Pancreas (tissue), 10 donors: ENCODE measurements at regions not wholly inside any gene's neighbourhood (a gene's known extent, or its start where the extent isn't known, plus 50 kb on each side); places are given as distances from the start of the nearest gene placed in this dataset.
"Not testable (repeated sequence)": the region's sequence is repeated elsewhere in the genome, so short reads cannot be mapped to it uniquely, and the experiment has no call there.

Source experiments
- ATAC-seq, 4 donors: fragments of 200-7000 bp; cut with Tn5 transposase; one replicate each; pipeline versions ENCODE4 v1.8.0 to v1.9.1; 2020; ENCODE audit warnings: mild to moderate bottlenecking in 4 of 4, moderate library complexity in 4 of 4
- DNase-seq, 6 donors: peaks; one replicate each; pipeline ENCODE4 v3.0.0-alpha.2; 2020
- FAIRE-seq: peaks from 2 replicates; lab custom pipeline; 2012; peaks lifted over from hg19 to GRCh38; lab: Jason Lieb, UNC
- H3K27ac ChIP-seq, 4 donors: fragments of 200-600 bp; sonication (generic); 1 replicate in 3 of 4; 2 replicates in 1 of 4; pipeline versions ENCODE4 v1.5.0 to v1.8.0; 2020
- H3K27me3 ChIP-seq, 4 donors: fragments of 200-600 bp; one replicate each; pipeline ENCODE4 v1.8.0; 2021
- H3K36me3 ChIP-seq, 3 donors: fragments of 200-600 bp; sonication (generic) in 1 of 3; one replicate each; pipeline versions ENCODE4 v1.5.0 to v1.8.0; 2020 to 2021
- H3K4me1 ChIP-seq, 3 donors: fragments of 200-600 bp; one replicate each; pipeline ENCODE4 v1.8.0; 2021
- H3K4me3 ChIP-seq, 4 donors: fragments of 200-600 bp; sonication (generic) in 2 of 4; one replicate each; pipeline versions ENCODE4 v1.5.0 to v1.8.0; 2020 to 2021
- H3K9me3 ChIP-seq, 4 donors: fragments of 200-600 bp; one replicate each; pipeline ENCODE4 v1.8.0; 2021
- WGBS, 2 donors: extraction: QIAGEN DNeasy Blood & Tissue Kit; methylation state at CpG; one replicate each; pipeline ENCODE4 v1.1.7; 2013; 5-methylcytosine and 5-hydroxymethylcytosine counted together
- intact Hi-C, 3 donors: fragments of 100-400 bp; cut with DNase I; formaldehyde crosslinking; loops; one replicate each; pipeline versions ENCODE4 v1.11.1 to v1.14.2; 2022
- TF ChIP-seq, protein P1 (sequence below), 4 donors: fragments of 200-600 bp; sonication (generic) in 3 of 4; IDR thresholded peaks; one replicate each; pipeline versions ENCODE4 v1.5.0 to v1.8.0; 2021; ENCODE audit warnings: antibody characterized with exemption in 4 of 4
- donor health status: healthy with polysubstance abuse.
- donor health status: DM: no; HTN: no; CAD: no; lungs with moderate emphysema.
- donor health status: DM: no; HTN: no; CAD: no.
- donor health status: control.
- donor health status: control.
- donor health status: Bipolar disorder and iron deficiency.
- donor health status: DM: yes; HTN: yes; CAD: no.
- donor health status: DM: no; HTN: no; CAD: no.
- donor health status: DM: no; HTN: no; CAD: no.
- donor health status: DM: yes; HTN: yes; CAD: no.

DNA sequence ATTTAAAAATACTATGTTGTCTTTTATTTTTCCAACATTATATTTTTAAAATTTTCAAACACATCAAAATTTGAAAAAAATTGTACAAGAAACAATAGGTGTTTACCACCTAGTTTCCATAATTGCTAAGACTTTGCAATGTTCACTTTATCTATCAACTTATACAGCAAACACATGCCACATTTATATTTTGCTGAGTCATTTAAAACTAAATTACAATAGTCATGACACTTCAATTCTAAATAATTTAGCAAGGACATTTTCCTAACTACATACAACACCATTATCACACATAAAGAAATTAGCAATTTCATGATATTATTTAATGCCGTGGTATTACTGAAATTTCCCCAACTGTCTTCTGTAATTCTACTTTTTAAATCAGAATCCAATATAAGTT is 600.4 kb upstream of the CPXCR1 start:
- no peak for DNase-seq
- no peaks in the 10 kb centered on the region for H3K9me3 ChIP-seq
- no peaks in the 10 kb centered on the region for H3K4me1 ChIP-seq
- no peaks in the 10 kb centered on the region for H3K27me3 ChIP-seq
- no peak overlapping the region for H3K4me3 ChIP-seq
- no peaks in the 10 kb centered on the region for H3K36me3 ChIP-seq
- TF ChIP-seq, protein P1, sequence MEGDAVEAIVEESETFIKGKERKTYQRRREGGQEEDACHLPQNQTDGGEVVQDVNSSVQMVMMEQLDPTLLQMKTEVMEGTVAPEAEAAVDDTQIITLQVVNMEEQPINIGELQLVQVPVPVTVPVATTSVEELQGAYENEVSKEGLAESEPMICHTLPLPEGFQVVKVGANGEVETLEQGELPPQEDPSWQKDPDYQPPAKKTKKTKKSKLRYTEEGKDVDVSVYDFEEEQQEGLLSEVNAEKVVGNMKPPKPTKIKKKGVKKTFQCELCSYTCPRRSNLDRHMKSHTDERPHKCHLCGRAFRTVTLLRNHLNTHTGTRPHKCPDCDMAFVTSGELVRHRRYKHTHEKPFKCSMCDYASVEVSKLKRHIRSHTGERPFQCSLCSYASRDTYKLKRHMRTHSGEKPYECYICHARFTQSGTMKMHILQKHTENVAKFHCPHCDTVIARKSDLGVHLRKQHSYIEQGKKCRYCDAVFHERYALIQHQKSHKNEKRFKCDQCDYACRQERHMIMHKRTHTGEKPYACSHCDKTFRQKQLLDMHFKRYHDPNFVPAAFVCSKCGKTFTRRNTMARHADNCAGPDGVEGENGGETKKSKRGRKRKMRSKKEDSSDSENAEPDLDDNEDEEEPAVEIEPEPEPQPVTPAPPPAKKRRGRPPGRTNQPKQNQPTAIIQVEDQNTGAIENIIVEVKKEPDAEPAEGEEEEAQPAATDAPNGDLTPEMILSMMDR (IDR thresholded peaks at IDR 0.05), result no peak
- WGBS, 2 donors, result 87 to 100% methylated on average over 1 of the region's 1 CpG
- H3K27ac ChIP-seq, result no peak overlapping the region
- no peak for ATAC-seq
- FAIRE-seq, result peak; percentile 39
- intact Hi-C loops, result no loop called here

DNA sequence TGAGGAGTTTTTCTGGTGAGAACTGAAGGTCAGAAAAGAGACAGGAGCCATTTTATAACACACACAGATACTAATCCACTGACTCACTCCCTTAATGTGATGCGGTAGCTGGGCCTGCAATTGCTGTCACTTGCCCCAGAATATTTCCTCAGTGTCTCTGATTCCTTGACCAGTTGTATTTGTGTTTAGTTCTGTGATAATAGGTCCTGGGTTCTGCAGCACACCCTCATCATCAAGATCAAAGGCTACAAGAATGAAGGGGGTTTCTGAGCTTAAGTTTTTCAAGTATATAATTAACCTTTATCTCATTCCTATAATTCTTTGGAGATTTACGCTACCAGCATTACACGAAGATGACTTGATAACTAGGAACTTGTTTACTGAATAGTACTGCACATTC is 576.5 kb upstream of the CPXCR1 start:
- DNase-seq (no peak), FAIRE-seq (no peak), ATAC-seq (no peak)
- WGBS, 2 donors, result 29 to 39% methylated on average over 3 of the region's 3 CpGs
- H3K27ac ChIP-seq, result no peak overlapping the region
- H3K4me1 ChIP-seq, result no peaks in the 10 kb centered on the region
- no peaks in the 10 kb centered on the region for H3K36me3 ChIP-seq
- no peaks in the 10 kb centered on the region for H3K9me3 ChIP-seq
- no peak overlapping the region for H3K4me3 ChIP-seq
- H3K27me3 ChIP-seq, result peaks cover 0 to 4% (median 0%) of the 10 kb centered on the region in 4 donors
- TF ChIP-seq, protein P1 (IDR thresholded peaks at IDR 0.05), result no peak
- intact Hi-C loops, result no loop called here

DNA sequence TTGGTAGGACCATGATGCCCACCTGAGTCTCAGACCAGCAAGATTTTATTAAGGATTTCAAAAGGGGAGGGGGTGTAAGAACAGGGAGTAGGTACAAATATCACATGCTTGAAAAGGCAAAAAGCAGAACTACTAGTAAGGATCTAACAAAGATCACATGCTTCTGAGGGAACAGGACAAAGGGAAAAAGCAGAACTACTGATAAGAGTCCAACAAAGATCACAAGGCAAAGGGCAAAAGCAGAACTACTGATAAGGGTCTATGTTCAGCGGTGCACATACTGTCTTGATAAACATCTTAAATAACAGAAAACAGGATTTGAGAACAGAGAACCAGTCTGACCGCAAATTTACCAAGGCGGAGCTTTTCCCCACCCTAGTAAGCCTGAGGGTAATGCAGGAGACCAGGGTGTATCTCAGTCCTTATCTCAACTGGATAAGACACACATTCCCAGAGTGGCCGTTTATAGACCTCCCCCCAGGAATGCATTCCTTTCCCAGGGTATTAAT is 573.0 kb upstream of the CPXCR1 start:
- ATAC-seq, H3K27me3 ChIP-seq, FAIRE-seq, H3K27ac ChIP-seq, H3K4me1 ChIP-seq, H3K4me3 ChIP-seq, intact Hi-C loops, H3K36me3 ChIP-seq, H3K9me3 ChIP-seq, DNase-seq: not testable (repeated sequence)
- 55 to 75% methylated on average over 4 of the region's 4 CpGs for WGBS, 2 donors

DNA sequence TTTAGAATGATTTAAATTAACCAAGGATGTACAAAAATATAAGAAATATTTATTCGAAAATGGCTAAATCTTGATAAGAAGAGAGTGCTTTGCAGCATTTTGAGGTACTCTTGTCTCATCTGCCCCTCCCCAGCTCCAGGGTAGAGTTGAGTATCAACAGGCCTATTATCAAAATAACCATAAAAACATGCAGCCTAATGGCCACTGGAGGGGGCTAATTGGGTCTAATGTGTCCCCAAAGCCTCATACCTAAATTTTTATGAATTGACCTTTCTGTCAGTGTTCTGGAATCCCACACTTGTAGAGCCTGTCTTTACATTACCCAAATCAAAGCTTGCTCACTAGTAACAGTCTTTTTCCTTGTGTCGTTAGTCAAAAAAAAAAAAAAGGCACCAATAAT is 544.9 kb upstream of the CPXCR1 start:
- H3K27me3 ChIP-seq, result no peaks in the 10 kb centered on the region
- FAIRE-seq (no peak), ATAC-seq (no peak), DNase-seq (no peak)
- no peaks in the 10 kb centered on the region for H3K4me1 ChIP-seq
- H3K4me3 ChIP-seq, result no peak overlapping the region
- H3K27ac ChIP-seq, result no peak overlapping the region
- H3K36me3 ChIP-seq, result no peaks in the 10 kb centered on the region
- TF ChIP-seq, protein P1 (IDR thresholded peaks at IDR 0.05), result no peak
- intact Hi-C loops, result no loop called here
- no peaks in the 10 kb centered on the region for H3K9me3 ChIP-seq
- 41 to 54% methylated on average over 2 of the region's 2 CpGs for WGBS, 2 donors

DNA sequence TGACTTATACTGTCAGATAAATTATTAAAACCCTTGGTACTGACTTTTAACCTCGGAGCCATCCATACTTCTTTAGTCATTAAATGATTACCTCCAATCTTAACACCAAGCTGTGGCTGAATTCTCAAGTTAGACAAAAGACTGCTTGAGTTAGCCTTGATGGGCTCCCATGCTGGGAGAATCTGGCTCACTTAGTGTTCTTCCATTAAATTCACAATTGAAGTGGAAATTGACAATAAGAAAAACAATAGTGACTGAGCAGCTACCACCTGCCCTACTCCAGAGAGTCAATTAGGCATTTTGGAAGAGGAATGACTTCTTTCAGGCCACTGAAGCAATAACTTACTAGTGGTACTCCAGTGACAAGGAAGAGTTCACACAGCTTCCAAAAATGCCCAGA is 503.0 kb upstream of the CPXCR1 start:
- no peaks in the 10 kb centered on the region for H3K9me3 ChIP-seq
- intact Hi-C loops, result no loop called here
- TF ChIP-seq, protein P1 (IDR thresholded peaks at IDR 0.05), result no peak
- 27 to 34% methylated on average over 1 of the region's 1 CpG for WGBS, 2 donors
- DNase-seq, result no peak
- no peaks in the 10 kb centered on the region for H3K36me3 ChIP-seq
- H3K4me1 ChIP-seq, result no peaks in the 10 kb centered on the region
- H3K27me3 ChIP-seq, result no peaks in the 10 kb centered on the region
- H3K4me3 ChIP-seq, result no peak overlapping the region
- ATAC-seq, result no peak
- H3K27ac ChIP-seq, result no peak overlapping the region
- FAIRE-seq, result no peak
